ENCODE measurements at regions not wholly inside any gene's neighbourhood (a gene's known extent, or its start where the extent isn't known, plus 50 kb on each side); places are given as distances from the start of the nearest gene placed in this dataset.

DNA sequence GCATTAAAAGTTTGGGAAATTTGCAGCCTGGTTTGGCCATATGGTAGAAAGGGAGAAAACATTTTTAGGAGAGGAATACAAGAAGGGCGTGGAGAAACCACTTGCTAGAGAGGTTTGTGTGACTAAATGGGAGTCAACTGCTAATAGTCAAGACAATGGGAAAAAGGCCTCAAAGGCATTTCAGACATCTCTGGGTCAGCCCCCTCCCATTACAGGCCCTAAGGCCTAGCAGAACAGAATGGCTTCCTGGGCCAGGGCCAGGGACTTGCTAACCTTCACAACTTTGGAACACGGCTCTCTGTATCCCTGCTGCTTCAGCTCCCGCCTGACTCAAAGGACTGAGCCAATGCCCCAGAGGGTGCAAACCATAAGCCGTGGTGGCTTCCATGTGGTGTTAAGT is 752.3 kb upstream of the ADAMTS5 start:
- H3K4me3 ChIP-seq = no peak overlapping the region
- TF ChIP-seq POLR2AphosphoS5 (IDR thresholded peaks at IDR 0.05) (no peak), POLR2A (IDR thresholded peaks at IDR 0.05) (no peak), CTCF (IDR thresholded peaks at IDR 0.05) (no peak), EP300 (IDR thresholded peaks at IDR 0.05; ENCODE audit: low read depth) (no peak)
- H3K9me3 ChIP-seq = no peaks in the 10 kb centered on the region
- H3K36me3 ChIP-seq = no peaks in the 10 kb centered on the region
- H3K27me3 ChIP-seq = no peaks in the 10 kb centered on the region
- no peak overlapping the region for H3K27ac ChIP-seq
- in situ Hi-C loops (cut with MboI; ENCODE audit: low pct_ligation_motif_present in 1 of 4, low pct_unique_long_range_greater_than_20kb in 1 of 4, low sequenced_read_pairs in 3 of 4) = loop anchor here in 1 of 4 donors (25.0 kb wide), 1 partner anchor 1018 kb away; no protein-coding TSS in a partner anchor
- H3K4me1 ChIP-seq = peaks cover 0 to 6% (median under 1%) of the 10 kb centered on the region in 4 donors
- no peak for DNase-seq
- intact Hi-C loops (cut with DNase I; ENCODE audit: low total_unique reads) = no loop called here
- WGBS, 2 donors (ENCODE audit: low coverage in 1 of 2) = 75 to 98% methylated on average over 1 to 4 of the region's 4 CpGs

- no peaks in the 10 kb centered on the region for H3K36me3 ChIP-seq
- TF ChIP-seq POLR2A (IDR thresholded peaks at IDR 0.05) (no peak), EP300 (IDR thresholded peaks at IDR 0.05; ENCODE audit: low read depth) (no peak), CTCF (IDR thresholded peaks at IDR 0.05) (no peak), POLR2AphosphoS5 (IDR thresholded peaks at IDR 0.05) (no peak)
- DNase-seq = no peak
- peaks cover 0 to 16% (median 8%) of the 10 kb centered on the region in 4 donors for H3K4me1 ChIP-seq
- H3K4me3 ChIP-seq = no peak overlapping the region
- intact Hi-C loops (cut with DNase I; ENCODE audit: low total_unique reads) = no loop called here
- in situ Hi-C loops (cut with MboI; ENCODE audit: low pct_ligation_motif_present in 1 of 4, low pct_unique_long_range_greater_than_20kb in 1 of 4, low sequenced_read_pairs in 3 of 4) = loop anchor here in 1 of 4 donors (25.0 kb wide), 1 partner anchor 1022 kb away; no protein-coding TSS in a partner anchor
- WGBS, 2 donors (ENCODE audit: low coverage in 1 of 2) = 68 to 100% methylated on average over 1 of the region's 1 CpG
- no peaks in the 10 kb centered on the region for H3K27me3 ChIP-seq
- no peaks in the 10 kb centered on the region for H3K9me3 ChIP-seq
- H3K27ac ChIP-seq = no peak overlapping the region
Observed at GRCh38 chr21:27715131-27715530, 748.2 kb upstream of the ADAMTS5 start.

GRCh38 chr21:27713154-27714109 is 746.5 kb upstream of the ADAMTS5 start:
- Histone ChIP-seq H3K4me1 (peaks cover 0 to 16% (median 8%) of the 10 kb centered on the region in 4 donors), H3K4me3 (no peak overlapping the region), H3K27ac (peak overlapping the region; percentile 15 to 64 (median 50)), H3K36me3 (no peaks in the 10 kb centered on the region), H3K9me3 (no peaks in the 10 kb centered on the region), H3K27me3 (no peaks in the 10 kb centered on the region)
- 29 to 39% methylated on average over 6 to 7 of the region's 7 CpGs for WGBS, 2 donors (ENCODE audit: low coverage in 1 of 2)
- in situ Hi-C loops (cut with MboI; ENCODE audit: low pct_ligation_motif_present in 1 of 4, low pct_unique_long_range_greater_than_20kb in 1 of 4, low sequenced_read_pairs in 3 of 4) (loop anchor here in 1 of 4 donors (25.0 kb wide), 1 partner anchor 1024 kb away; no protein-coding TSS in a partner anchor), intact Hi-C loops (cut with DNase I; ENCODE audit: low total_unique reads) (no loop called here)
- DNase-seq = peak; percentile 62
- TF ChIP-seq POLR2AphosphoS5 (IDR thresholded peaks at IDR 0.05) (peak; percentile 71 to 87 (median 87)), EP300 (IDR thresholded peaks at IDR 0.05; ENCODE audit: low read depth) (peak; percentile 87), CTCF (IDR thresholded peaks at IDR 0.05) (no peak), POLR2A (IDR thresholded peaks at IDR 0.05) (no peak)

DNA sequence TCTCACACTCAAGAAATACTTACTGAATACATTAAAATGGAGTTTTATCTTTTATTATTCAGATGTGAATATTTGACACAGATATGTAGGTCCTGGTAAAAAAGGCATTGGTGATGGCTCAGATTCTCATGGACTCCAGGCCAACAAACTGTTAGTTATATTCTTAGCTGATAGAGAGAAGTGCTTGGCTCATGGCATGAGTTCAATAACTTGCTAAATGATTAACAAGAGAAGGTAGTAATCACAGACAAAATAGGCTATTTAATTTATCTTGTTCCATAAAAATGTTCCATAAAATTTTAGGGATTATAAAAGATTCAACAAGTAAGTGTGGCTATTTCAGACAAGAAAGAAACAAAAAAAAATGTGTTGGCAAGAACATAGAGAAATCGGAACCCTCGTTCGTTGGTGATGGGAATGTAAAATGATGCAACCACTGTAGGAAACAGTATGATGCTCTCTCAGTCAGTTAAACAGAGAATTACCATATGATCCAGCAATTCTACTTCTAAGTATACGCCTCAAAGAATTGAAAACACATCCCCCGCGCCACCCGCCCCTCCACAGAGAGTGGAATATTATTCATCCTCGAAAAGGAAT is 737.8 kb upstream of the ADAMTS5 start:
- H3K36me3 ChIP-seq = no peaks in the 10 kb centered on the region

More for the DNA sequence above, 737.8 kb upstream of the ADAMTS5 start:
- intact Hi-C loops (cut with DNase I; ENCODE audit: low total_unique reads) (loop anchor here (5.0 kb wide), 2 partner anchors 873 to 1912 kb away; no protein-coding TSS in a partner anchor), in situ Hi-C loops (cut with MboI; ENCODE audit: low pct_ligation_motif_present in 1 of 4, low pct_unique_long_range_greater_than_20kb in 1 of 4, low sequenced_read_pairs in 3 of 4) (loop anchor here (5.0 to 25.0 kb wide), 6 partner anchors 630 to 1040 kb away; partner anchors contain the start of gene ADAMTS1 (in 2 of the 4))
- TF ChIP-seq POLR2AphosphoS5 (IDR thresholded peaks at IDR 0.05) = peak in 2 of 3 donors; percentile 40 to 69
- TF ChIP-seq CTCF (IDR thresholded peaks at IDR 0.05) = no peak
- peak overlapping the region in 3 of 4 donors; percentile 28 to 59 (median 55) for H3K27ac ChIP-seq
- no peak for DNase-seq
- 49 to 60% methylated on average over 8 of the region's 8 CpGs for WGBS, 2 donors (ENCODE audit: low coverage in 1 of 2)
- no peaks in the 10 kb centered on the region for H3K27me3 ChIP-seq
- H3K4me1 ChIP-seq = peaks cover 0 to 16% (median 1%) of the 10 kb centered on the region in 4 donors
- peaks cover 0 to 6% of the 10 kb centered on the region in 2 donors for H3K9me3 ChIP-seq
- H3K4me3 ChIP-seq = no peak overlapping the region

Measured in transverse colon (tissue), 4 donors.